Caco-2 (cell line): ENCODE measurements at regions not wholly inside any gene's neighbourhood (a gene's known extent, or its start where the extent isn't known, plus 50 kb on each side); places are given as distances from the start of the nearest gene placed in this dataset.

Experiments used
- BruUV-seq: library from RNA; stranded (reverse); fragments of 400-500 nt; replicated peaks from 2 replicates; lab custom pipeline; 2021; lab: Mats Ljungman, UMichigan
- CTCF ChIA-PET: fragments of 300-600 bp; sonication (Branson Sonifier 250); formaldehyde crosslinking; loops from one replicate; lab custom pipeline; 2022; ENCODE audit warnings: antibody characterized with exemption; lab: Charles Lee
- POLR2A ChIA-PET: fragments of 300-600 bp; sonication (Branson Sonifier 250); formaldehyde crosslinking; loops from one replicate; lab custom pipeline; 2022; ENCODE audit warnings: antibody characterized with exemption; lab: Charles Lee
- DNase-seq, 2 experiments: peaks; one replicate each; pipeline versions ENCODE4 v3.0.0 to v3.0.0-alpha.2; 2020 to 2022
- H3K27me3 ChIP-seq: replicated peaks from 2 replicates; pipeline ENCODE4 v1.6.0; 2011; ENCODE audit warnings: low read length; ENCODE audit not compliant: control insufficient read depth, insufficient read depth
- H3K36me3 ChIP-seq: 2 replicates; pipeline ENCODE4 v1.5.1; 2011; ENCODE audit warnings: low read length; ENCODE audit not compliant: control insufficient read depth, insufficient read depth
- H3K4me1 ChIP-seq: fragments of 250-450 bp; sonication (Bioruptor Pico); 2 replicates; pipeline ENCODE4 v1.5.1; 2020; ENCODE audit warnings: mild to moderate bottlenecking
- H3K4me3 ChIP-seq: 2 replicates; pipeline ENCODE4 v1.5.1; 2011; ENCODE audit warnings: low read depth, mild to moderate bottlenecking, control low read depth, low read length
- H3K9me3 ChIP-seq: fragments of 250-450 bp; sonication (Bioruptor Pico); 2 replicates; pipeline ENCODE4 v1.5.1; 2020; ENCODE audit warnings: mild to moderate bottlenecking, moderate library complexity
- H3K27ac Mint-ChIP-seq: one replicate; pipeline ENCODE4 v1.8.0; 2022; ENCODE audit warnings: mixed read lengths; ENCODE audit not compliant: unreplicated experiment
- H3K27me3 Mint-ChIP-seq: one replicate; pipeline ENCODE4 v1.8.0; 2022; ENCODE audit warnings: mixed read lengths; ENCODE audit not compliant: insufficient read depth, unreplicated experiment
- H3K36me3 Mint-ChIP-seq: one replicate; pipeline ENCODE4 v1.8.0; 2022; ENCODE audit warnings: mild to moderate bottlenecking, mixed read lengths; ENCODE audit not compliant: insufficient read depth, unreplicated experiment
- H3K4me1 Mint-ChIP-seq: one replicate; pipeline ENCODE4 v1.8.0; 2022; ENCODE audit warnings: low read depth, mixed read lengths; ENCODE audit not compliant: unreplicated experiment
- H3K4me3 Mint-ChIP-seq: one replicate; pipeline ENCODE4 v1.8.0; 2022; ENCODE audit warnings: mild to moderate bottlenecking, moderate library complexity, mixed read lengths; ENCODE audit not compliant: unreplicated experiment
- H3K9me3 Mint-ChIP-seq: one replicate; pipeline ENCODE4 v1.8.0; 2022; ENCODE audit warnings: mixed read lengths; ENCODE audit not compliant: unreplicated experiment
- intact Hi-C: fragments of 100-400 bp; cut with micrococcal nuclease; formaldehyde crosslinking; loops from one replicate; pipeline ENCODE4 v1.10.0; 2022; ENCODE audit not compliant: unreplicated experiment
- TF ChIP-seq, protein P1 (sequence below), 2 experiments: fragments of 200-600 bp in 1 of 2; IDR thresholded peaks; 1 replicate in 1 of 2; 2 replicates in 1 of 2; pipeline versions ENCODE4 v1.5.1 to v1.8.0; 2011 to 2022; ENCODE audit warnings: antibody characterized with exemption in 1 of 2, control low read depth in 1 of 2, inconsistent platforms in 1 of 2, low read depth in 1 of 2, low read length in 1 of 2, mild to moderate bottlenecking in 1 of 2, moderate library complexity in 1 of 2; ENCODE audit not compliant: insufficient read depth in 1 of 2, severe bottlenecking in 1 of 2, unreplicated experiment in 1 of 2

DNA sequence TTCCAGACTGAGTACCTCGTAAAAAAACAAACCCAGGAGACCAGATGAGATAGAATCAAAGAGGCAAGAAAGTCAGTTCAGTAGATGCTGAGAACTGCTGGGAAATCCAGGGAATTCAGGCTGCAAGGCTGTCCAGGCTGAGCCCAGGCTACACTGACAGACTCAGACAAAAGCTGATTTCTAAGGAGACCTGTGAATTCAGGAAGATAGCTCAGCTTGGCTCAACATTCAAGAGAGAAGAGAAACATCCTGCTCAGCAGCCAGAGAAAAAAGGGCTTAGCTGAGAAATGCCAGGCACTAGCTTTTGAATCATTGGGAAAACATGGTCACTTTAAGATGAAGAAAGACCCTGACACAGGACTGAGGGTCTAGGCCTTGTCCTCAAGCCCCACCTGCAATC lies 118.2 kb upstream of the SLC44A1 start:
- ChIA-PET CTCF (no interaction called here), POLR2A (no interaction called here)
- Mint-ChIP-seq H3K36me3 (peaks cover 6% of the 10 kb centered on the region), H3K4me1 (peaks cover 14% of the 10 kb centered on the region), H3K27me3 (no peaks in the 10 kb centered on the region), H3K9me3 (no peaks in the 10 kb centered on the region), H3K4me3 (no peak overlapping the region), H3K27ac (no peak overlapping the region)
- BruUV-seq, result no TSS peak
- TF ChIP-seq, protein P1, sequence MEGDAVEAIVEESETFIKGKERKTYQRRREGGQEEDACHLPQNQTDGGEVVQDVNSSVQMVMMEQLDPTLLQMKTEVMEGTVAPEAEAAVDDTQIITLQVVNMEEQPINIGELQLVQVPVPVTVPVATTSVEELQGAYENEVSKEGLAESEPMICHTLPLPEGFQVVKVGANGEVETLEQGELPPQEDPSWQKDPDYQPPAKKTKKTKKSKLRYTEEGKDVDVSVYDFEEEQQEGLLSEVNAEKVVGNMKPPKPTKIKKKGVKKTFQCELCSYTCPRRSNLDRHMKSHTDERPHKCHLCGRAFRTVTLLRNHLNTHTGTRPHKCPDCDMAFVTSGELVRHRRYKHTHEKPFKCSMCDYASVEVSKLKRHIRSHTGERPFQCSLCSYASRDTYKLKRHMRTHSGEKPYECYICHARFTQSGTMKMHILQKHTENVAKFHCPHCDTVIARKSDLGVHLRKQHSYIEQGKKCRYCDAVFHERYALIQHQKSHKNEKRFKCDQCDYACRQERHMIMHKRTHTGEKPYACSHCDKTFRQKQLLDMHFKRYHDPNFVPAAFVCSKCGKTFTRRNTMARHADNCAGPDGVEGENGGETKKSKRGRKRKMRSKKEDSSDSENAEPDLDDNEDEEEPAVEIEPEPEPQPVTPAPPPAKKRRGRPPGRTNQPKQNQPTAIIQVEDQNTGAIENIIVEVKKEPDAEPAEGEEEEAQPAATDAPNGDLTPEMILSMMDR (IDR thresholded peaks at IDR 0.05; ENCODE audit: insufficient read depth in 1 of 2, low read depth in 1 of 2, low read length in 1 of 2, severe bottlenecking in 1 of 2, unreplicated experiment in 1 of 2), result no peak
- intact Hi-C loops, result loop anchor here (5.0 kb wide), 1 partner anchor 59 kb away; no protein-coding TSS in a partner anchor
- H3K4me3 ChIP-seq, result no peak overlapping the region
- H3K9me3 ChIP-seq, result peaks cover 4% of the 10 kb centered on the region; the same call in 1 of the 2 replicates
- no peaks in the 10 kb centered on the region for H3K27me3 ChIP-seq
- peaks cover 14% of the 10 kb centered on the region for H3K4me1 ChIP-seq
- no peak for DNase-seq
- H3K36me3 ChIP-seq, result no peaks in the 10 kb centered on the region

DNA sequence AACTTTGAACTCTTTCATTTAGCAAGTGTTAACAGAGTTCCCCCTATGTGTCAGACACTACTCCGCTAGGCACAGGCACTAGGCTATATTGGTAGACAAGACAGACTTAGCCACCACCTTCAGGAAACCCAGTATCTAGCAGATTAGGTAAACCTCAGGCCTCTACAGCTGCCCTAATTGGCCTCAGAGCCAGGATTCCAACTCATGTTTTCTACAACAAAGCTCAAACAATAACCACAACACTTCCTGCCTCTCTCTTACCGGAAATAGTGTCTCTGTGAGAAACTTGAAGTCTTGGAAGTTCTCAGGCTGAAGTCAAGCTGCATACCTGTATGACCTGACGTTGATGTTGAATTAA lies 116.6 kb upstream of the SLC44A1 start:
- Histone ChIP-seq H3K4me1 (peaks cover 14% of the 10 kb centered on the region), H3K9me3 (no peaks in the 10 kb centered on the region), H3K27me3 (no peaks in the 10 kb centered on the region), H3K36me3 (no peaks in the 10 kb centered on the region), H3K4me3 (no peak overlapping the region)
- peaks cover 14% of the 10 kb centered on the region for H3K4me1 Mint-ChIP-seq
- BruUV-seq, result no TSS peak
- no peak overlapping the region for H3K4me3 Mint-ChIP-seq
- intact Hi-C loops, result loop anchor here (5.0 kb wide), 1 partner anchor 61 kb away; no protein-coding TSS in a partner anchor
- H3K27ac Mint-ChIP-seq, result no peak overlapping the region
- H3K36me3 Mint-ChIP-seq, result peaks cover 6% of the 10 kb centered on the region
- H3K9me3 Mint-ChIP-seq, result no peaks in the 10 kb centered on the region
- CTCF ChIA-PET, result no interaction called here
- H3K27me3 Mint-ChIP-seq, result no peaks in the 10 kb centered on the region
- TF ChIP-seq, protein P1 (IDR thresholded peaks at IDR 0.05; ENCODE audit: insufficient read depth in 1 of 2, low read depth in 1 of 2, low read length in 1 of 2, severe bottlenecking in 1 of 2, unreplicated experiment in 1 of 2), result no peak
- DNase-seq, result no peak
- POLR2A ChIA-PET, result interaction anchor here (0.9 kb wide), 1 partner anchor 12 kb away, joined by 6 read pairs; no protein-coding TSS in a partner anchor

DNA sequence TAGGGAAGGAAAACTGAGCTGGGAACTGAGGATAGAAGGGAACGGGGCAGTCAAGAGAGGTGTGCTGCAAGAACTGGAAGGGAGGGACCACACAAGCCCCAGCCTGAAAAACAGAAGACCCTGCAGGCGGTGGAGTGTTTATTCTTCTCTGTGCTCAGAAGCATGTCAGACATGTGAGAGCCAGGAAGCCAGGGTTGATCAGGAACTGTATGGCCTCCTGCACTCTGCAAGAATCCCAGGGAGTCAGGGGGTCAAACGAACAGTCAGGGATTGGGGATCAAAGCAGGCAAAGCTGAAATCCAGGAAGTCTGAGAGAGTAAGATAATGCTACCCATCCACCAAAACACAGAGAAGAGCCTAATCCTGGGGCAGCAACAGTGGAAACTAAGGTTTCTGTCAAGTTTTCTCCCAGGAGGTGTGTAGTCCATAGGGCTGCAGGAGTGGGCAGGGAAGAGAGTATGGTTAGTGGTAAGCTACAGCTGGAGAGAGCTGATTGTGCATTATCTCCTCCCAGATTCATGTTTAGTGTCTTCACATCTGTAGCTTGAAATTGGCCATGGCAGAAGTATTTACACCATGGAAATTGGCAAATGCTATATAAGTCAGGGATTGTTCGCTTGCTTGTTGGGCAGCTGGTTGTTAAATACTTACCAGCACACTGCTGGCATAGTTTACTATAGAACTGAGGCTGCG lies 115.4 kb upstream of the SLC44A1 start:
- Mint-ChIP-seq H3K36me3 (peaks cover 6% of the 10 kb centered on the region), H3K4me3 (no peak overlapping the region), H3K27ac (no peak overlapping the region), H3K27me3 (no peaks in the 10 kb centered on the region), H3K9me3 (no peaks in the 10 kb centered on the region), H3K4me1 (peaks cover 14% of the 10 kb centered on the region)
- H3K4me1 ChIP-seq, result peaks cover 14% of the 10 kb centered on the region
- no TSS peak for BruUV-seq
- TF ChIP-seq, protein P1 (IDR thresholded peaks at IDR 0.05; ENCODE audit: insufficient read depth in 1 of 2, low read depth in 1 of 2, low read length in 1 of 2, severe bottlenecking in 1 of 2, unreplicated experiment in 1 of 2), result no peak
- H3K27me3 ChIP-seq, result no peaks in the 10 kb centered on the region
- DNase-seq, result no peak
- no peaks in the 10 kb centered on the region for H3K36me3 ChIP-seq
- H3K9me3 ChIP-seq, result no peaks in the 10 kb centered on the region
- ChIA-PET POLR2A (no interaction called here), CTCF (no interaction called here)
- intact Hi-C loops, result loop anchor here (5.0 kb wide), 1 partner anchor 62 kb away; no protein-coding TSS in a partner anchor
- no peak overlapping the region for H3K4me3 ChIP-seq
